ENCODE measurements at regions not wholly inside any gene's neighbourhood (a gene's known extent, or its start where the extent isn't known, plus 50 kb on each side); places are given as distances from the start of the nearest gene placed in this dataset.
"Not testable (repeated sequence)": the region's sequence is repeated elsewhere in the genome, so short reads cannot be mapped to it uniquely, and the experiment has no call there.

- DNase-seq, result no peak
- intact Hi-C loops (cut with DNase I), result no loop called here
These were observed 76.6 kb upstream of the ZNF169 start for GRCh38 chr9:94182532-94182931.

- intact Hi-C loops (cut with DNase I), result no loop called here
These were observed 75.7 kb upstream of the ZNF169 start for GRCh38 chr9:94183240-94183999.

GRCh38 chr9:94188246-94188645, 70.9 kb upstream of the ZNF169 start:
- no peak for DNase-seq
- intact Hi-C loops (cut with DNase I), result no loop called here

More at GRCh38 chr9:94183240-94183999, 75.7 kb upstream of the ZNF169 start:
- no peak for DNase-seq

- DNase-seq; intact Hi-C loops (cut with DNase I): not testable (repeated sequence)
These were observed 67.4 kb upstream of the ZNF169 start for GRCh38 chr9:94191706-94192105.

- intact Hi-C loops (cut with DNase I), result no loop called here
- no peak for DNase-seq
These were observed 60.7 kb upstream of the ZNF169 start for GRCh38 chr9:94198414-94198813.

GRCh38 chr9:94199776-94200175, 59.3 kb upstream of the ZNF169 start:
- intact Hi-C loops (cut with DNase I), result no loop called here

GRCh38 chr9:94204174-94204573, 54.9 kb upstream of the ZNF169 start:
- intact Hi-C loops (cut with DNase I), result no loop called here
- DNase-seq, result no peak

More at GRCh38 chr9:94199776-94200175, 59.3 kb upstream of the ZNF169 start:
- DNase-seq, result no peak

GRCh38 chr9:94207781-94208180, 51.3 kb upstream of the ZNF169 start:
- DNase-seq, result no peak
- intact Hi-C loops (cut with DNase I), result no loop called here
